GM12878 (cell line): ENCODE measurements at regions not wholly inside any gene's neighbourhood (a gene's known extent, or its start where the extent isn't known, plus 50 kb on each side); places are given as distances from the start of the nearest gene placed in this dataset.

ENCODE experiments used
- ATAC-seq: fragments of 200-7000 bp; cut with Tn5 transposase; 3 replicates; pipeline ENCODE4 v1.9.1; 2020; ENCODE audit warnings: mild to moderate bottlenecking, moderate library complexity
- BruUV-seq: library from RNA; stranded (reverse); fragments of 400-500 nt; replicated peaks from 2 replicates; lab custom pipeline; 2021; lab: Mats Ljungman, UMichigan
- CTCF ChIA-PET: fragments of 300-600 bp; sonication (Branson Sonifier 250); formaldehyde crosslinking; extraction: SDS; loops from one replicate; lab custom pipeline; 2021; ENCODE audit warnings: inconsistent platforms; lab: Yijun Ruan, JAX
- POLR2A ChIA-PET: fragments of 350-600 bp; formaldehyde crosslinking; extraction: SDS; loops from one replicate; lab custom pipeline; 2021; ENCODE audit warnings: inconsistent platforms; lab: Charles Lee
- RAD21 ChIA-PET: fragments of 300-600 bp; sonication (Branson Sonifier 250); formaldehyde crosslinking; loops from one replicate; lab custom pipeline; 2023; ENCODE audit warnings: antibody characterized with exemption; ENCODE audit not compliant: unreplicated experiment; lab: Charles Lee
- SMC1A ChIA-PET: fragments of 300-600 bp; sonication (Branson Sonifier 250); formaldehyde crosslinking; loops from one replicate; lab custom pipeline; 2023; ENCODE audit not compliant: unreplicated experiment, uncharacterized antibody; lab: Charles Lee
- DNase-seq: peaks from one replicate; pipeline ENCODE4 v3.0.0-alpha.2; 2011; ENCODE audit warnings: low read depth, low spot score
- FAIRE-seq: peaks from 3 replicates; lab custom pipeline; 2011; peaks lifted over from hg19 to GRCh38; lab: Jason Lieb, UNC
- H2AFZ ChIP-seq: 2 replicates; pipeline ENCODE4 v1.6.0; 2011; ENCODE audit warnings: low read depth, low read length, control low read depth; ENCODE audit not compliant: control insufficient read depth
- H3K27ac ChIP-seq: 2 replicates; pipeline ENCODE4 v1.5.1; 2011; ENCODE audit warnings: control low read depth; ENCODE audit not compliant: control insufficient read depth, insufficient read depth
- H3K27me3 ChIP-seq, 2 experiments: replicated peaks in 1 of 2; 2 replicates each; pipeline versions ENCODE4 v1.6.0 to v1.6.1; 2011; ENCODE audit warnings: low read length in 1 of 2; ENCODE audit not compliant: control insufficient read depth in 2 of 2, insufficient read depth in 2 of 2
- H3K36me3 ChIP-seq, 2 experiments: 2 replicates each; pipeline ENCODE4 v1.5.1; 2011; ENCODE audit warnings: low read length in 1 of 2; ENCODE audit not compliant: control insufficient read depth in 2 of 2, insufficient read depth in 2 of 2
- H3K4me1 ChIP-seq: 2 replicates; pipeline ENCODE4 v1.6.1; 2011; ENCODE audit warnings: mild to moderate bottlenecking, low read length, moderate library complexity, mixed read lengths; ENCODE audit not compliant: control insufficient read depth, insufficient read depth
- H3K4me2 ChIP-seq: 2 replicates; pipeline ENCODE4 v1.6.0; 2011; ENCODE audit warnings: control low read depth; ENCODE audit not compliant: control insufficient read depth, insufficient read depth
- H3K4me3 ChIP-seq: fragments of 200-600 bp; sonication (generic); 2 replicates; pipeline ENCODE4 v1.5.1; 2016
- H3K79me2 ChIP-seq: 2 replicates; pipeline ENCODE4 v1.6.0; 2011; ENCODE audit warnings: low read length; ENCODE audit not compliant: control insufficient read depth, insufficient read depth
- H3K9ac ChIP-seq: 2 replicates; pipeline ENCODE4 v1.8.0; 2011; ENCODE audit warnings: low read length, control low read depth, mixed read lengths; ENCODE audit not compliant: control insufficient read depth, insufficient read depth
- H3K9me3 ChIP-seq: replicated peaks from 3 replicates; pipeline ENCODE4 v1.5.1; 2011; ENCODE audit warnings: mild to moderate bottlenecking, low read length; ENCODE audit not compliant: control insufficient read depth, insufficient read depth
- H4K20me1 ChIP-seq: 2 replicates; pipeline ENCODE4 v1.6.0; 2011; ENCODE audit not compliant: control insufficient read depth, insufficient read depth
- BRCA1 ChIP-seq: IDR thresholded peaks from 2 replicates; pipeline ENCODE4 v1.6.1; 2011; ENCODE audit warnings: low read depth, low read length, improper control_type of control experiment
- TAF1 ChIP-seq: IDR thresholded peaks from 2 replicates; pipeline ENCODE4 v1.6.1; 2011; ENCODE audit warnings: mild to moderate bottlenecking, low read depth, low read length, borderline replicate concordance
- whole genome bisulfite sequencing: methylation state at CpG from one replicate; pipeline ENCODE4 v1.1.6; 2016; ENCODE audit warnings: low lambda C conversion rate; ENCODE audit not compliant: insufficient replicate concordance, insufficient coverage; ENCODE audit errors: missing lambda C conversion rate; 5-methylcytosine and 5-hydroxymethylcytosine counted together
- in situ Hi-C: fragments of 300-500 bp; cut with MboI; formaldehyde crosslinking; loops from 9 replicates; pipeline ENCODE4 v1.14.3; 2018; ENCODE audit warnings: mixed read lengths
- intact Hi-C: fragments of 100-400 bp; cut with micrococcal nuclease; formaldehyde crosslinking; loops from one replicate; pipeline ENCODE4 v1.14.2; 2022; ENCODE audit not compliant: unreplicated experiment
- TF ChIP-seq, protein P1 (sequence below): fragments of 450-650 bp; formaldehyde crosslinking; IDR thresholded peaks from 2 replicates; pipeline ENCODE4 v1.4.0; 2022; ENCODE audit warnings: mild to moderate bottlenecking, moderate library complexity
- TF ChIP-seq, protein P2 (sequence below): fragments of 450-650 bp; IDR thresholded peaks from 2 replicates; pipeline ENCODE4 v1.6.1; 2017; ENCODE audit warnings: mild to moderate bottlenecking, low read depth, inconsistent platforms; ENCODE audit not compliant: poor library complexity, severe bottlenecking
- TF ChIP-seq, protein P3 (sequence below): IDR thresholded peaks from 2 replicates; pipeline ENCODE4 v1.6.1; 2011; ENCODE audit warnings: low read depth, low read length, improper control_type of control experiment, borderline replicate concordance

DNA sequence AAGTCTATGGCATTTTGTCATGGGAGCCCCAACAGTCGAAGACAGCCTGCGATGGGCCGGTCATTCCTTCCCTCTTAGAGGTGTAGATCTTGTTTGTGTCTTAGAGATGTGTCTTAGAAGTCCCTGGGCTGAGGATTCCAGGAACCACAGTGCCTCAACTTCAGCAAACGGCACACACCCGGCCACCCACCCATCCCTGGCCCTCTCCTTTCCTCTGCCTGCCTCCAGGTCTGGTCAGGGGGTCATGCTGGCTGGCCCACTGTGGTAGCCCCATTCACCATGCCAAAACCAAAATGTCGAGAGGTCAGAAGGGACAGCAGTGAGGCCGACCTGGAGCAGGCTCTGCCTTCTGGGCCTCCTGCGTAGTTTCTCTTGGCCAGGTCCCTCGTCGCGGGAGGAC lies 857.9 kb downstream of the TBC1D22A start (continued):
- TF ChIP-seq, protein P1, sequence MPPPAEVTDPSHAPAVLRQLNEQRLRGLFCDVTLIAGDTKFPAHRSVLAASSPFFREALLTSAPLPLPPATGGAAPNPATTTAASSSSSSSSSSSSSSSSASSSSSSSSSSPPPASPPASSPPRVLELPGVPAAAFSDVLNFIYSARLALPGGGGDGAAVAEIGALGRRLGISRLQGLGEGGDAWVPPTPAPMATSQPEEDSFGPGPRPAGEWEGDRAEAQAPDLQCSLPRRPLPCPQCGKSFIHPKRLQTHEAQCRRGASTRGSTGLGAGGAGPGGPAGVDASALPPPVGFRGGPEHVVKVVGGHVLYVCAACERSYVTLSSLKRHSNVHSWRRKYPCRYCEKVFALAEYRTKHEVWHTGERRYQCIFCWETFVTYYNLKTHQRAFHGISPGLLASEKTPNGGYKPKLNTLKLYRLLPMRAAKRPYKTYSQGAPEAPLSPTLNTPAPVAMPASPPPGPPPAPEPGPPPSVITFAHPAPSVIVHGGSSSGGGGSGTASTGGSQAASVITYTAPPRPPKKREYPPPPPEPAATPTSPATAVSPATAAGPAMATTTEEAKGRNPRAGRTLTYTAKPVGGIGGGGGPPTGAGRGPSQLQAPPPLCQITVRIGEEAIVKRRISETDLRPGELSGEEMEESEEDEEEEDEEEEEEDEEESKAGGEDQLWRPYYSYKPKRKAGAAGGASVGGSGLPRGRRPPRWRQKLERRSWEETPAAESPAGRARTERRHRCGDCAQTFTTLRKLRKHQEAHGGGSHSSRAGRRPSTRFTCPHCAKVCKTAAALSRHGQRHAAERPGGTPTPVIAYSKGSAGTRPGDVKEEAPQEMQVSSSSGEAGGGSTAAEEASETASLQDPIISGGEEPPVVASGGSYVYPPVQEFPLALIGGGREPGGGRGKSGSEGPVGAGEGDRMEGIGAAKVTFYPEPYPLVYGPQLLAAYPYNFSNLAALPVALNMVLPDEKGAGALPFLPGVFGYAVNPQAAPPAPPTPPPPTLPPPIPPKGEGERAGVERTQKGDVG (CRISPR knock-in tag), result no peak
- no peak for TF ChIP-seq TAF1
- TF ChIP-seq, protein P2, sequence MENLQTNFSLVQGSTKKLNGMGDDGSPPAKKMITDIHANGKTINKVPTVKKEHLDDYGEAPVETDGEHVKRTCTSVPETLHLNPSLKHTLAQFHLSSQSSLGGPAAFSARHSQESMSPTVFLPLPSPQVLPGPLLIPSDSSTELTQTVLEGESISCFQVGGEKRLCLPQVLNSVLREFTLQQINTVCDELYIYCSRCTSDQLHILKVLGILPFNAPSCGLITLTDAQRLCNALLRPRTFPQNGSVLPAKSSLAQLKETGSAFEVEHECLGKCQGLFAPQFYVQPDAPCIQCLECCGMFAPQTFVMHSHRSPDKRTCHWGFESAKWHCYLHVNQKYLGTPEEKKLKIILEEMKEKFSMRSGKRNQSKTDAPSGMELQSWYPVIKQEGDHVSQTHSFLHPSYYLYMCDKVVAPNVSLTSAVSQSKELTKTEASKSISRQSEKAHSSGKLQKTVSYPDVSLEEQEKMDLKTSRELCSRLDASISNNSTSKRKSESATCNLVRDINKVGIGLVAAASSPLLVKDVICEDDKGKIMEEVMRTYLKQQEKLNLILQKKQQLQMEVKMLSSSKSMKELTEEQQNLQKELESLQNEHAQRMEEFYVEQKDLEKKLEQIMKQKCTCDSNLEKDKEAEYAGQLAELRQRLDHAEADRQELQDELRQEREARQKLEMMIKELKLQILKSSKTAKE, result no peak

DNA sequence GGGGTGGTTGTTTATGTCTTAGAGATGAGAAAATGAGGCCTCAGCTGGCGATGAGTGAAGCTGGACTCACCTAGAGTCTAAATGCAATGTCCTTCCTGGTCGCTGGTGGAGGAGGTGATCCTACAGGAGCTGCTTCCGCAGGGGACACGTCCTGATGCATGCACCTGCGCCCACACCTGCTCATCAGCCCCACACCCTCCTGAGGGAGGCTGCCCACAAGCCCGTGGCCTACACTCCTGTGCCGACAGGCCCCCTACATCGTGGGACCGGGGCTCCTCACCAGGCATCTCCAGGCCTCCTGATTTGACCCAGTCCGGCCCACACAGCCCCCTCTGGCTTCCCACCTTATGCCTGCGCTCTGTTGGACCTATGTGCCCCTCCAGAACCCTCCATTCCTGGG lies 857.2 kb downstream of the TBC1D22A start:
- H3K9ac ChIP-seq, result no peak overlapping the region
- TF ChIP-seq BRCA1, result no peak
- TF ChIP-seq, protein P3, sequence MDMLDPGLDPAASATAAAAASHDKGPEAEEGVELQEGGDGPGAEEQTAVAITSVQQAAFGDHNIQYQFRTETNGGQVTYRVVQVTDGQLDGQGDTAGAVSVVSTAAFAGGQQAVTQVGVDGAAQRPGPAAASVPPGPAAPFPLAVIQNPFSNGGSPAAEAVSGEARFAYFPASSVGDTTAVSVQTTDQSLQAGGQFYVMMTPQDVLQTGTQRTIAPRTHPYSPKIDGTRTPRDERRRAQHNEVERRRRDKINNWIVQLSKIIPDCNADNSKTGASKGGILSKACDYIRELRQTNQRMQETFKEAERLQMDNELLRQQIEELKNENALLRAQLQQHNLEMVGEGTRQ, result no peak
- no peak overlapping the region for H3K4me3 ChIP-seq
- ChIA-PET POLR2A (no interaction called here), CTCF (no interaction called here), SMC1A (no interaction called here), RAD21 (no interaction called here)
- no peaks in the 10 kb centered on the region; the same call in 2 of the 3 replicates for H3K9me3 ChIP-seq
- 9% methylated on average over 11 of the region's 11 CpGs for WGBS
- DNase-seq (no peak), FAIRE-seq (no peak), ATAC-seq (no peak)
- no peaks in the 10 kb centered on the region for H3K36me3 ChIP-seq
- H4K20me1 ChIP-seq, result no peaks in the 10 kb centered on the region
- no peaks in the 10 kb centered on the region for H3K27me3 ChIP-seq
- H2AFZ ChIP-seq, result no peak overlapping the region
- intact Hi-C loops, result no loop called here
- no peaks in the 10 kb centered on the region for H3K79me2 ChIP-seq
- no peak overlapping the region for H3K4me2 ChIP-seq
- in situ Hi-C loops, result no loop called here
- no peak overlapping the region for H3K27ac ChIP-seq
- BruUV-seq, result no TSS peak
- H3K4me1 ChIP-seq, result no peaks in the 10 kb centered on the region
